GM19023 (cell line): ENCODE measurements at regions not wholly inside any gene's neighbourhood (a gene's known extent, or its start where the extent isn't known, plus 50 kb on each side); places are given as distances from the start of the nearest gene placed in this dataset.
"Not testable (repeated sequence)": the region's sequence is repeated elsewhere in the genome, so short reads cannot be mapped to it uniquely, and the experiment has no call there.

Experiments
- ATAC-seq: cut with Tn5 transposase; IDR thresholded peaks from one replicate; pipeline ENCODE4 v1.9.1; 2021; ENCODE audit warnings: mild to moderate bottlenecking, moderate library complexity; ENCODE audit not compliant: unreplicated experiment

- ATAC-seq, result no peak
These were observed 185.0 kb upstream of the NRXN3 start for GRCh38 chr14:77985211-77985615.

- ATAC-seq, result no peak
These were observed 183.4 kb upstream of the NRXN3 start for GRCh38 chr14:77986773-77987172.

DNA sequence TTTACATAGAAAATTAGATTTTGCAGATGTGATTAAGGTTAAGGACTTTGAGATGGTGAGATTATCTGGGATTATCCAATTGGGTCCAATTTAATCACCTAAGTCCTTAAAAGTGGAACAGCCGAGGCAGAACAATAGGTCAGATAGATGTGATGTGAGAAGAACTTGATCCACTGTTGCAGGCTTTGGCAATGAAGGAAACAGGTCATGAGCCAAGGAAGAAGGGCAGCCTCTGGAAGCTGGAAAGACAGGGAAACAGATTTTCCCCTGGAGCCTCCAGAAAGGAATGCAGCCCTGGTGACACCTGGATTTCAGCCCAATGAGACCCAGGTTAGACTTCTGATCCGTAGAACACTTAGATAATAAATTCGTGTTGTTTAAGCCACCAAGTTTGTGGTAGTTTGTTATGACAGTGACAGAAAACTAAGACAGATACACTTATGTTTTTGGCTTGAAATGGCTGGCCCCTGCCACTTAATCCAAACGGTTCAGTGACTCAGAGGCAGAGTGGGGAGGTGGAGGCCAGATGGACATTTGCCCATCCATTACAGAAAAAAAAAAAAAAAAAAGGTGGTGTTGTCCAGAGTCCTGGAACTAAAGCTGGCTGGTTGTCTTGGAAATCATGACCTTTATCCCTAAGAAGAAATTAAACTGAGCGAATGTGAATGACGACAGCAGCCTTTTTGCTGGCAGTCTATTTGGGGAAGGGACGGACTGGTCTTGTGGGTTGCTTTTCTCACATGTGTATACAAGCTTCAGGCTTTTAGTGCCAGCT, 181.9 kb upstream of the NRXN3 start:
- ATAC-seq, result no peak

GRCh38 chr14:77988970-77989369, 181.2 kb upstream of the NRXN3 start:
- ATAC-seq, result no peak

DNA sequence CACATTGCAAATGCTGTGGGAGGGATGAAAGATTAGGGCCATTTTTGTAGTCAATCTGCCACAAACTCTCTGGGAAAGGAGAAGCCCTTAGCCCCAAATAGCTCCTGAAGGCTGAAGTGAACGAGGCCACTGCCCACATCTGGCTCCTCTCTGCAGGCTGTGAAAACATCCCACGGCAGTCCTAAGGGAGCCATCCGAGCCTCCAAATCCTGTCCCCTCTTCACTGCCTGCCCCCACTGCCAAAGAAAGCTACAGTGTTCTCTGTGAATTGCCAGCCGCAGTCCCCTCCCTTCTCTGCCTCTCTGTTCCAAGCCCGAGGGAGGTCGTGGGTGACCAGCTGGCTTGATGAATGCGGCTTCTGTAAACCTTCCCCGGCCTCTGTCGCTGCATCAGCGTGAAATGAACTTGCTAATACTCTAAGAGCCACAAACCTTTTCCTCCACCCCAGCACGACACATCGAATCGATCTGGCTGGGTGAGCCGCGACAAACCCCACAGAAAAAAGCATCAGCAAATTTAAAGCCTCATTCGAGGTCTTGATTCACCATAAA, 180.7 kb upstream of the NRXN3 start:
- ATAC-seq, result no peak

- no peak for ATAC-seq
These were observed 179.8 kb upstream of the NRXN3 start for GRCh38 chr14:77990337-77990736.

GRCh38 chr14:77991128-77991772, 178.9 kb upstream of the NRXN3 start:
- no peak for ATAC-seq

GRCh38 chr14:78005325-78005724, 164.8 kb upstream of the NRXN3 start:
- ATAC-seq, result no peak

DNA sequence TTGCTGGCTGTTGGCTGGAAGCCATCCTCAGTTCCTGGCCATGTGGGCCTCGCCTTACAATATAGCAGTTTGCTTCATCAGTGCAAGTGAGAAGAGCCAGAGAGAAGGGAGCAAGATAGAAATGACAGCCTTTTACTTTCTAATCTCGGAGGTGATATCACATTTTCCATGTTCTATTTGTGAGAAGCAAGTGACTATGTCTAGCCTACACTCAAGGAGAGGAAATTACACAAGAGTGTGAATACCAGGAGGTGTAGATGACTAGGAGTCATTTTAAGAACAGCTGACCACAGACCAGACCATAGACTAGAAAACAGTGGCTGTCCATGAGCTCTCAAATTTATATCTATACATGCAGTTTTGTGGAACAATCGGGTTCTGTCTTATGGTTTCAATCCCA, 163.0 kb upstream of the NRXN3 start:
- no peak for ATAC-seq

DNA sequence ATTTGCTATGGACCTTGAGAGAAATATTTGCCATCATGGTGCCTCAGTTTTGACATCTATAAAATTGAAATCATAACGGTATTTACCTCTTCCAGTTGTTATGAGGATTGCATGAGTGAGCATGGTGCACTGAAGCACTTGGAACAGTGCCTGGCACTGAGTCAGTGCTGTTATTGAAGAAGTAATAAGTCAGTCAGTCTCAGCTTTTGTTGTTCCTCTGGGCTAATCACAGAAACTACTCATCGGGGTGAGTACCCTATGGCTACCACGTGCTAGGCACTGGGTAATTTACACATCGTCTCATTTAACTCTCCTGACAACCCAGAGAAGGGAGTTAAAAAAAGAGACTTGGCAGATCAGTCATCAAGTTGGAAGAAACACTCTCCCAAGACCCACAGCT, 159.5 kb upstream of the NRXN3 start:
- ATAC-seq, result no peak

DNA sequence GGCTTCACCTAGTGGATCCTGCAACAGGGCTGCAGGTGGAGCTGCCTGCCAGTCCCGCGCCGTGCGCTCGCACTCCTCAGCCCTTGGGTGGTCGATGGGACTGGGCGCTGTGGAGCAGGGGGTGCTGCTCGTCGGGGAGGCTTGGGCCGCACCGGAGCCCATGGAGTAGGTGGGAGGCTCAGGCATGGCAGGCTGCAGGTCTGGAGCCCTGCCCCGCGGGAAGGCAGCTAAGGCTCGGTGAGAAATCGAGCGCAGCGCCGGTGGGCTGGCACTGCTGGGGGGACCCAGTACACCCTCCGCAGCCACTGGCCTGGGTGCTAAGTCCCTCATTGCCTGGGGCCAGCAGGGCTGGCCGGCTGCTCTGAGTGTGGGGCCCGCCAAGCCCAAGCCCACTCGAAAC, 156.3 kb upstream of the NRXN3 start:
- ATAC-seq, result not testable (repeated sequence)

DNA sequence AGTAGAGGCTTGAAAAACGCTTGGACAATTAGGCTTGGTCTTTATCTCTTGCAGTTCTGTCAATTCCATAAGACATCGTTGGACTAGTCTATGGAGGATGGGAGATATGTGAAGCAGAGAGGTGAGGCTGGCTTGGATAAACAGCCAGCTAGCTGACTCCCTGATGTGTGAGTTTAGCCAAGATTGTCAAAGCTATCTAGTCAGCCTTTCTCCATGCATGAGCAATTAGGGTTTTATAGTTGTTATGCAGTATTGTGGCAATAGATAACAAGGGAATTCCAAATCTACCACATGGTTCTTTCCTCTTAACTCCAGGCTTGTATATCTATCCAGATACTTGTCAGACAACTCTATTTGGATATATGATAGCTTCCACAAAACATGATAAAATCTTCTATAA, 153.6 kb upstream of the NRXN3 start:
- no peak for ATAC-seq

- ATAC-seq, result no peak
These were observed 151.9 kb upstream of the NRXN3 start for GRCh38 chr14:78018283-78018682.

DNA sequence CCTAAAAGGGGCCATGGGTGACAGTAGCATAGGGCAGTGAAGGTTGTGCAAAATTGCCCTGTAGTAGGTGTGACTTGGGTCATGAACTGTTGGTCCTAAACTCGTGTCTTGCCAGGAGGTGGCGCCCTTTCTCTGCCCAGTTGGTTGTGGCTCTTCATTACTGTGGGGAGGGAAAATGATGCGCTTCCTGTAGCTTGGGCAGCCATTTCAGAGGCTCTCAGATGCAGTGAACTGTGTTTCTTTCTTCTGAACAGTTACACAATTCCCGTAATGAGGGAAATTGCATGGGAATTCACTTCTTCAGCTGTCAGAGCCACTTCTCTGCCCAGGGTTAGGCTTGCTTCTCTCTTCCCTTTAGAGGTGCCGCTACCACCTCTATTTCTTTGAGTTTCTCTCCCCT, 148.1 kb upstream of the NRXN3 start:
- peak; percentile 91 for ATAC-seq

- ATAC-seq, result no peak
These were observed 147.1 kb upstream of the NRXN3 start for GRCh38 chr14:78023112-78023511.

DNA sequence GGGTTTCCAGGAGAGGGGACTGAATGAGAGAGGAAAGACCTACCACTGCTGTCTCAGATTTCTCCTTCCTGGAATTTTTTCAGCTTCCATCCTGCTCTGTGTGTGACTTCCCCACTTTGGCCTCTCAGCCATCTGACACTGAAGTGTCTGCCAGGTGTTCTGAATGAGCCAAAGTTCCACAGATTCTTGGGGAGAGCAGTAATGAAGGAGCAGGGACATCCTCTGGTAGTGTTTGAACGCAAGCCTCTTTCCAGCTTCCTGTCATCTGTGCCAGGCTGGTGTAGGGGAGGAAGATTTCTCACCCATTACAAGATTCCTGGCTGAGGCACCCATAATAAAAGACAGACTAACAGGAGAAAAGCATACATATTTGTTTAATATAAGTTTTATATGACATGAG, 141.7 kb upstream of the NRXN3 start:
- no peak for ATAC-seq

DNA sequence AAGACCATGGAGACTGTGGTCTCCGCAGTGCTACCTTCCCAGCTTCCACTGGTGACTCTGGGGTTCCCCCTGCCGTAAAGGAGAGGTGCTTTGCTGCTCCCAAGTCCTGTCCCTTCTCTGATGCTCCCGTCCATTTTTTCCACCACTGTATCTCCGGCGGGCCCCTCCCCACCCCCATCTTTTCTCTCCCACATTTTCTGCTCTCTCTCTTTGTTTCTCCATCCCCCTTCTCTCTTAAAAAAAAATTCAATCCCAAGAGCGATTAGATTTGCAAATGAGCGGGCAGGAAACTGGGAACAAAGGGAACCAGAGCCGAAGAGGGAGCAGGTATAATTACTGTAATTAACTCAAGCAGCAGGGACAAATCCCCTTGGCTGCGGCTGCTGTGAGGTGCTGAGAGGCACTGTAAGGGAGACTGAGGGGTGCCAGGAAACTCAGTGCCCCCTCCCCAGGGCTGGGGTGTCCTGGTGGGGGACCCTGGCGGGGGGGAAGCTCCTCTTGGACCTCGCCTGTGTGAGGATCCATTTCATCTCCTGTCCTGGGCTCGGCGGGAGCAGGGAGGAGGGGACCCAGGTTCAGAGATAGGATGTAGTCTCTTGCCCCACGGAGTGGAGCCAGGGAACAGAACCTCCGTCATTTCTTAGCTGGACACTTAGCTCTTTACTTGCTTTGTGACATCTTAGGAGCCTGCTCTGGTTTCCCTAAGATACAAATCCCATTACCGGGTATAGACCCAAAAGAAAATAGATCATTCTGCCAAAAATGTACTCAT, 140.4 kb upstream of the NRXN3 start:
- no peak for ATAC-seq

GRCh38 chr14:78043349-78043748, 126.8 kb upstream of the NRXN3 start:
- no peak for ATAC-seq

DNA sequence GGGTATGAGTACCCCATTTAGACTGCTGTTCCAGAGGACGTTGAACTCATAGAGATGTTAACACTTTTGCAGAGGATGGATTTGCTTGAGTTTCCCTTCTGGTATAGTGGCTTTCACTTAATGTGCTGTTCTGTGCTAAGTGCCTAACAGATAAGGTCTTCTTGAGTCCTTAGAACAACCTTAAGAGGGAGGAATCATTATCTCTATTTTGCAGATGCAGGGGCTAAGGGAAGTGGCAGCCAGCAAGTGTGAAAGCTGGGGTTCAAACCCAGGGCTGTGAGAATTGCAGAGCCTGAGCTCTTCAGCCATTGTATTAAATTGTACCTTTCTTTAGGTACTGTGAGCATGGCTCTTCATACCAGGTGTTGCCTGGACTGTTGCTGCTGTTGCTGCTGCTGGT, 122.1 kb upstream of the NRXN3 start:
- no peak for ATAC-seq

- not testable (repeated sequence) for ATAC-seq
These were observed 113.3 kb upstream of the NRXN3 start for GRCh38 chr14:78056890-78057289.

DNA sequence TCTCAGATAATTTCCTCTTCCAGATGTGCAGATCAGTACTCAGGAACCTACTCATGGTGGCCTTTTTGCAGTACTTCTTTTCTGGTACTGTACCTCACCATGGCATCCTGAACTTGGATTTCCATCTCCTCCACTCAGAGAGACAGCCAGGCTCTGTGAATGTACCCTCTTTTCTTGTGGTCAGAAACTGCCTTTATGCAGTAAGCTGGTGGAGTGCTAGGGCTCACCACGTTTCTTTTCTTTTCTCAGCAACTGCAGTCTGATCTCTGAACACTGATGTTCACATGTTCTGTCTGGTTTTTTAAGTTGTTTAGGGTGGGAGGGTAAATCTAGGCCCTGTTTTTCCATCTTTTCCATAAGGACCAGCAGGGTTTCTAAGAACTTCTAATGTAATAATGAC, 99.8 kb upstream of the NRXN3 start:
- no peak for ATAC-seq
